ENCODE measurements at regions not wholly inside any gene's neighbourhood (a gene's known extent, or its start where the extent isn't known, plus 50 kb on each side); places are given as distances from the start of the nearest gene placed in this dataset.

GRCh38 chr2:23280401-23280800 is 104.6 kb upstream of the KLHL29 start:
- TF ChIP-seq CTCF (IDR thresholded peaks at IDR 0.05) = no peak
- intact Hi-C loops (cut with DNase I) = no loop called here
- Histone ChIP-seq H3K4me1 (no peaks in the 10 kb centered on the region), H3K27me3 (peaks cover 0 to 3% of the 10 kb centered on the region in 2 donors), H3K36me3 (no peaks in the 10 kb centered on the region), H3K27ac (no peak overlapping the region), H3K4me3 (no peak overlapping the region), H3K9me3 (no peaks in the 10 kb centered on the region)
- DNase-seq (no peak), ATAC-seq (no peak)

DNA sequence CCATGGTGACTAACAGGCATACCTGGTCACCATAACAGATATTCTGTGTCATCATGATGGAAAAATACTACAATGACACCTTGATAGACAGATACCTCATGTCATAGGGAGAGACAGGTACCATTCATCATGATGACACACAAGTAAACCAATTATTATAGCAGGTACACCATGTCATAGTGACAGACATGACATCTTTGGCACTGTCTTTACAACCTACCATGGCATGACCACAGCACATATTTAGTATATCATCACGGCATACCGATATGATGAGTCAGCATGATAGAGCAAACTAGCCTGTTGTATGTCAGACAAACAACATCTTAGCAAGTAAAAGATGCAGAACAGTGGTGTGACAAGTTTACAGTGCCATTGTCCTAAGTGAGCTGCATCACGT is 101.3 kb upstream of the KLHL29 start:
- H3K36me3 ChIP-seq = no peaks in the 10 kb centered on the region
- H3K4me1 ChIP-seq = peaks cover 0 to 4% of the 10 kb centered on the region in 2 donors
- DNase-seq = no peak
- H3K27ac ChIP-seq = no peak overlapping the region
- TF ChIP-seq CTCF (IDR thresholded peaks at IDR 0.05) = no peak
- intact Hi-C loops (cut with DNase I) = no loop called here
- no peaks in the 10 kb centered on the region for H3K9me3 ChIP-seq
- no peak for ATAC-seq
- H3K4me3 ChIP-seq = no peak overlapping the region
- H3K27me3 ChIP-seq = no peaks in the 10 kb centered on the region

- ATAC-seq (no peak), DNase-seq (no peak)
- intact Hi-C loops (cut with DNase I) = no loop called here
- Histone ChIP-seq H3K4me1 (peaks cover 0 to 4% of the 10 kb centered on the region in 2 donors), H3K27ac (no peak overlapping the region), H3K4me3 (no peak overlapping the region), H3K27me3 (no peaks in the 10 kb centered on the region), H3K9me3 (no peaks in the 10 kb centered on the region), H3K36me3 (no peaks in the 10 kb centered on the region)
- TF ChIP-seq CTCF (IDR thresholded peaks at IDR 0.05) = no peak
These were observed 99.7 kb upstream of the KLHL29 start for GRCh38 chr2:23285091-23285800.

DNA sequence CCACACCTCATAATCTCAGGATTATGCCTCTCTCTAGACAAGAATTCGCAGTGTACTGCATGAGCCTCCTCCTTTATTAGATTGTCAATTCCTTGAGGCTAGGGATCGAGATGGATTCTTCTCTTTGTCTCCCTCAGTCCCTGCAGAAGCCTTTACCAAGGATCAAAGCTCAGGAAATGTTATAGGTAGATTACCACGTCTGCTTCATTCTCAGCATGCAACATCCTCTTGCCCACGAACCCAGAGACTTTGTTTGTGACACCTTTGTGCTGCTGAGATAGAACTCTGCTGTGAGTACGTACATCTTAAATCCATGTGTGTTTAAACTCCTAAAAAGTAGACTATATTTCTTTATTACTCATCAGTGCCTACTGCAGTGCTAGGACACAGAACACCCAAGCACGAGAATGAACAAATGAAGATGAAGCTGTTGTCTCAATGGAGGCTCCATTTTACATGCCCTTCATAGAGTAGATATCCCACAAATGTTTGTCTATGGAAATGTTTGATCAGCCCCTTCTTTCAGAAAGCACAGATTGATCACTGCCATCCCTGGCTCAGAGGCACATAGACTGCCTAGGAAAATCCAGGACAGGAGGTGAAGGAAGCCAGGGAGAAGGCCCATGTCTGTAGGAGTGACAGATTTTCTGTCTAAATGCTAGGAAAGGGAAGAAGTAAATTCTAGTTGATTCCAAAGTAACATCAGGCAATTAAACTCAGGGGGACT is 98.8 kb upstream of the KLHL29 start:
- no peak for TF ChIP-seq CTCF (IDR thresholded peaks at IDR 0.05)
- Histone ChIP-seq H3K27me3 (no peaks in the 10 kb centered on the region), H3K4me1 (peaks cover 0 to 4% of the 10 kb centered on the region in 2 donors), H3K27ac (no peak overlapping the region), H3K36me3 (no peaks in the 10 kb centered on the region), H3K9me3 (no peaks in the 10 kb centered on the region), H3K4me3 (no peak overlapping the region)
- no peak for DNase-seq
- intact Hi-C loops (cut with DNase I) = no loop called here
- ATAC-seq = no peak
